Skeletal muscle satellite cell (primary cell): ENCODE measurements at regions not wholly inside any gene's neighbourhood (a gene's known extent, or its start where the extent isn't known, plus 50 kb on each side); places are given as distances from the start of the nearest gene placed in this dataset.
"Not testable (repeated sequence)": the region's sequence is repeated elsewhere in the genome, so short reads cannot be mapped to it uniquely, and the experiment has no call there.

Source experiments
- H3K27me3 ChIP-seq: 2 replicates; pipeline ENCODE4 v1.7.0; 2013; ENCODE audit warnings: low read length; ENCODE audit not compliant: control insufficient read depth, insufficient read depth
- H3K36me3 ChIP-seq: 2 replicates; pipeline ENCODE4 v1.7.0; 2013; ENCODE audit warnings: mild to moderate bottlenecking, control low read depth, low read length; ENCODE audit not compliant: insufficient read depth
- H3K4me1 ChIP-seq: 2 replicates; pipeline ENCODE4 v1.7.0; 2013; ENCODE audit warnings: low read length; ENCODE audit not compliant: control insufficient read depth, insufficient read depth
- H3K4me2 ChIP-seq: 2 replicates; pipeline ENCODE4 v1.7.0; 2013; ENCODE audit warnings: mild to moderate bottlenecking, low read length
- H3K4me3 ChIP-seq: 2 replicates; pipeline ENCODE4 v1.7.0; 2013; ENCODE audit warnings: low read length
- H3K9ac ChIP-seq: 2 replicates; pipeline ENCODE4 v1.7.0; 2013; ENCODE audit warnings: mild to moderate bottlenecking, low read depth, low read length, moderate library complexity
- H3K9me3 ChIP-seq: replicated peaks from 2 replicates; pipeline ENCODE4 v1.7.0; 2013; ENCODE audit warnings: mild to moderate bottlenecking, control low read depth, low read length

GRCh38 chr11:134943544-134943943 is 531.5 kb upstream of the B3GAT1 start:
- Histone ChIP-seq H3K9ac (no peak overlapping the region), H3K4me3 (no peak overlapping the region), H3K36me3 (no peaks in the 10 kb centered on the region), H3K27me3 (no peaks in the 10 kb centered on the region), H3K9me3 (no peaks in the 10 kb centered on the region), H3K4me1 (peaks cover 8% of the 10 kb centered on the region), H3K4me2 (no peak overlapping the region)

GRCh38 chr11:134942681-134943080 is 530.6 kb upstream of the B3GAT1 start:
- Histone ChIP-seq H3K9ac (no peak overlapping the region), H3K9me3 (no peaks in the 10 kb centered on the region), H3K4me3 (no peak overlapping the region), H3K4me1 (peaks cover 4% of the 10 kb centered on the region), H3K4me2 (no peak overlapping the region), H3K36me3 (no peaks in the 10 kb centered on the region), H3K27me3 (no peaks in the 10 kb centered on the region)

GRCh38 chr11:134941936-134942600 is 530.0 kb upstream of the B3GAT1 start:
- H3K4me2 ChIP-seq, H3K27me3 ChIP-seq, H3K4me1 ChIP-seq, H3K9ac ChIP-seq, H3K36me3 ChIP-seq, H3K4me3 ChIP-seq, H3K9me3 ChIP-seq: not testable (repeated sequence)

- no peaks in the 10 kb centered on the region for H3K27me3 ChIP-seq
- no peak overlapping the region for H3K4me2 ChIP-seq
- no peaks in the 10 kb centered on the region for H3K36me3 ChIP-seq
- H3K4me1 ChIP-seq: no peaks in the 10 kb centered on the region
- no peaks in the 10 kb centered on the region for H3K9me3 ChIP-seq
- no peak overlapping the region for H3K4me3 ChIP-seq
- H3K9ac ChIP-seq: no peak overlapping the region
Measured at GRCh38 chr11:134941326-134941725, 529.3 kb upstream of the B3GAT1 start.

GRCh38 chr11:134940441-134941126 is 528.5 kb upstream of the B3GAT1 start:
- H3K9ac ChIP-seq: no peak overlapping the region
- H3K4me1 ChIP-seq: no peaks in the 10 kb centered on the region

GRCh38 chr11:134939905-134940304 is 527.9 kb upstream of the B3GAT1 start:
- Histone ChIP-seq H3K27me3 (no peaks in the 10 kb centered on the region), H3K4me3 (no peak overlapping the region), H3K4me2 (no peak overlapping the region), H3K9ac (no peak overlapping the region), H3K36me3 (no peaks in the 10 kb centered on the region), H3K9me3 (no peaks in the 10 kb centered on the region), H3K4me1 (no peaks in the 10 kb centered on the region)

More at GRCh38 chr11:134940441-134941126, 528.5 kb upstream of the B3GAT1 start:
- H3K9me3 ChIP-seq: no peaks in the 10 kb centered on the region
- H3K4me2 ChIP-seq: no peak overlapping the region
- no peaks in the 10 kb centered on the region for H3K36me3 ChIP-seq
- no peaks in the 10 kb centered on the region for H3K27me3 ChIP-seq
- H3K4me3 ChIP-seq: no peak overlapping the region

GRCh38 chr11:134939031-134939430 is 527.0 kb upstream of the B3GAT1 start:
- no peak overlapping the region for H3K9ac ChIP-seq
- H3K4me1 ChIP-seq: no peaks in the 10 kb centered on the region
- no peaks in the 10 kb centered on the region for H3K27me3 ChIP-seq
- no peak overlapping the region for H3K4me3 ChIP-seq
- H3K36me3 ChIP-seq: no peaks in the 10 kb centered on the region
- no peaks in the 10 kb centered on the region for H3K9me3 ChIP-seq
- no peak overlapping the region for H3K4me2 ChIP-seq

GRCh38 chr11:134938212-134938611 is 526.2 kb upstream of the B3GAT1 start:
- Histone ChIP-seq H3K9me3 (no peaks in the 10 kb centered on the region), H3K4me2 (no peak overlapping the region), H3K4me3 (no peak overlapping the region), H3K9ac (no peak overlapping the region), H3K27me3 (no peaks in the 10 kb centered on the region), H3K4me1 (no peaks in the 10 kb centered on the region), H3K36me3 (no peaks in the 10 kb centered on the region)

- H3K9ac ChIP-seq, H3K4me2 ChIP-seq, H3K27me3 ChIP-seq, H3K36me3 ChIP-seq, H3K4me1 ChIP-seq, H3K4me3 ChIP-seq, H3K9me3 ChIP-seq: not testable (repeated sequence)
Measured at GRCh38 chr11:134937193-134937592, 525.2 kb upstream of the B3GAT1 start.

GRCh38 chr11:134932761-134933160 is 520.7 kb upstream of the B3GAT1 start:
- no peak overlapping the region for H3K9ac ChIP-seq
- no peaks in the 10 kb centered on the region for H3K36me3 ChIP-seq
- H3K9me3 ChIP-seq: no peaks in the 10 kb centered on the region
- no peak overlapping the region for H3K4me3 ChIP-seq
- no peaks in the 10 kb centered on the region for H3K4me1 ChIP-seq
- H3K27me3 ChIP-seq: no peaks in the 10 kb centered on the region
- H3K4me2 ChIP-seq: no peak overlapping the region

- Histone ChIP-seq H3K36me3 (no peaks in the 10 kb centered on the region), H3K4me1 (no peaks in the 10 kb centered on the region), H3K9ac (no peak overlapping the region), H3K27me3 (no peaks in the 10 kb centered on the region), H3K4me2 (no peak overlapping the region), H3K9me3 (peaks cover 4% of the 10 kb centered on the region), H3K4me3 (no peak overlapping the region)
Measured at GRCh38 chr11:134925432-134925831, 513.4 kb upstream of the B3GAT1 start.

GRCh38 chr11:134923441-134923840 is 511.4 kb upstream of the B3GAT1 start:
- H3K4me1 ChIP-seq: no peaks in the 10 kb centered on the region
- H3K4me2 ChIP-seq: no peak overlapping the region
- no peaks in the 10 kb centered on the region for H3K27me3 ChIP-seq
- no peak overlapping the region for H3K9ac ChIP-seq
- H3K4me3 ChIP-seq: no peak overlapping the region
- no peaks in the 10 kb centered on the region for H3K36me3 ChIP-seq
- H3K9me3 ChIP-seq: peaks cover 7% of the 10 kb centered on the region
